GM12892 (cell line): ENCODE measurements at regions not wholly inside any gene's neighbourhood (a gene's known extent, or its start where the extent isn't known, plus 50 kb on each side); places are given as distances from the start of the nearest gene placed in this dataset.

Source experiments
- POLR2A ChIP-seq: IDR thresholded peaks from 2 replicates; pipeline ENCODE4 v1.6.1; 2011; ENCODE audit warnings: low read depth, low read length, control low read depth
- POLR2AphosphoS5 ChIP-seq: IDR thresholded peaks from 2 replicates; pipeline ENCODE4 v1.6.1; 2011; ENCODE audit warnings: low read depth, low read length, control low read depth
- TAF1 ChIP-seq: IDR thresholded peaks from 2 replicates; pipeline ENCODE4 v1.6.1; 2011; ENCODE audit warnings: low read depth, mild to moderate bottlenecking, control low read depth, low read length, borderline replicate concordance

GRCh38 chr11:90757849-90758494 is 535.1 kb upstream of the CHORDC1 start:
- TF ChIP-seq POLR2A (no peak), TAF1 (no peak), POLR2AphosphoS5 (no peak)
